Activated B cell treated with CpG ODN at 0.5 μM for 24 hours (primary cell): ENCODE measurements at regions not wholly inside any gene's neighbourhood (a gene's known extent, or its start where the extent isn't known, plus 50 kb on each side); places are given as distances from the start of the nearest gene placed in this dataset.

Experiments
- ATAC-seq: fragments of 200-7000 bp; cut with Tn5 transposase; one replicate; pipeline ENCODE4 v1.10.0; 2021; ENCODE audit warnings: low read depth, mild to moderate bottlenecking, moderate library complexity
- CTCF ChIA-PET: fragments of 350-600 bp; sonication (Branson Sonifier 250); formaldehyde crosslinking; loops from one replicate; lab custom pipeline; 2021; ENCODE audit warnings: antibody characterized with exemption; lab: Charles Lee
- POLR2A ChIA-PET: fragments of 350-600 bp; sonication (Branson Sonifier 250); formaldehyde crosslinking; loops from one replicate; lab custom pipeline; 2021; ENCODE audit warnings: antibody characterized with exemption; lab: Charles Lee
- DNase-seq: peaks from one replicate; pipeline ENCODE4 v3.0.0; 2022
- H3K27ac Mint-ChIP-seq: one replicate; pipeline ENCODE4 v1.8.0; 2020; ENCODE audit warnings: mixed read lengths
- H3K27me3 Mint-ChIP-seq: one replicate; pipeline ENCODE4 v1.8.0; 2021; ENCODE audit warnings: mixed read lengths
- H3K36me3 Mint-ChIP-seq: one replicate; pipeline ENCODE4 v1.8.0; 2021; ENCODE audit warnings: low read depth, mixed read lengths
- H3K4me1 Mint-ChIP-seq: one replicate; pipeline ENCODE4 v1.8.0; 2021; ENCODE audit warnings: mixed read lengths
- H3K4me3 Mint-ChIP-seq: one replicate; pipeline ENCODE4 v1.8.0; 2020; ENCODE audit warnings: mild to moderate bottlenecking, mixed read lengths
- H3K9me3 Mint-ChIP-seq: one replicate; pipeline ENCODE4 v1.8.0; 2020; ENCODE audit warnings: mixed read lengths
- CTCF ChIP-seq: fragments of 200-600 bp; IDR thresholded peaks from one replicate; pipeline ENCODE4 v1.8.0; 2022; ENCODE audit warnings: antibody characterized with exemption, mild to moderate bottlenecking
- intact Hi-C: fragments of 100-400 bp; cut with micrococcal nuclease; formaldehyde crosslinking; loops from one replicate; pipeline ENCODE4 v1.15.1; 2024

GRCh38 chr16:85174871-85175723, 62.8 kb upstream of the CIBAR2 start:
- Mint-ChIP-seq H3K27me3 (peaks cover 61% of the 10 kb centered on the region), H3K4me3 (no peak overlapping the region), H3K9me3 (no peaks in the 10 kb centered on the region), H3K4me1 (peaks cover 1% of the 10 kb centered on the region), H3K36me3 (no peaks in the 10 kb centered on the region), H3K27ac (no peak overlapping the region)
- DNase-seq (no peak), ATAC-seq (no peak)
- POLR2A ChIA-PET = no interaction called here
- CTCF ChIA-PET = no interaction called here
- TF ChIP-seq CTCF = no peak
- intact Hi-C loops = no loop called here

- Mint-ChIP-seq H3K4me3 (no peak overlapping the region), H3K9me3 (no peaks in the 10 kb centered on the region), H3K36me3 (no peaks in the 10 kb centered on the region), H3K27ac (no peak overlapping the region), H3K27me3 (peaks cover 61% of the 10 kb centered on the region), H3K4me1 (peaks cover 1% of the 10 kb centered on the region)
- ATAC-seq = no peak
- intact Hi-C loops = no loop called here
- CTCF ChIA-PET = no interaction called here
- POLR2A ChIA-PET = interaction anchor here (0.6 kb wide), 1 partner anchor 38 kb away, joined by 3 read pairs; no protein-coding TSS in a partner anchor
- DNase-seq = no peak
- no peak for TF ChIP-seq CTCF
Observed at GRCh38 chr16:85175724-85176233, 63.5 kb upstream of the CIBAR2 start.

GRCh38 chr16:85176541-85177447, 64.5 kb upstream of the CIBAR2 start:
- DNase-seq (no peak), ATAC-seq (no peak)
- TF ChIP-seq CTCF = no peak
- Mint-ChIP-seq H3K36me3 (no peaks in the 10 kb centered on the region), H3K9me3 (no peaks in the 10 kb centered on the region), H3K27ac (no peak overlapping the region), H3K4me1 (peaks cover under 1% of the 10 kb centered on the region), H3K27me3 (peaks cover 54% of the 10 kb centered on the region), H3K4me3 (no peak overlapping the region)
- ChIA-PET POLR2A (no interaction called here), CTCF (no interaction called here)
- intact Hi-C loops = no loop called here

- H3K4me3 Mint-ChIP-seq = no peak overlapping the region
- POLR2A ChIA-PET = no interaction called here
- no peak for ATAC-seq
Observed at GRCh38 chr16:85177448-85177846, 65.2 kb upstream of the CIBAR2 start.

More at GRCh38 chr16:85177448-85177846, 65.2 kb upstream of the CIBAR2 start:
- DNase-seq = no peak
- no peaks in the 10 kb centered on the region for H3K36me3 Mint-ChIP-seq
- intact Hi-C loops = no loop called here
- CTCF ChIA-PET = no interaction called here
- H3K9me3 Mint-ChIP-seq = no peaks in the 10 kb centered on the region
- no peak for TF ChIP-seq CTCF
- no peaks in the 10 kb centered on the region for H3K4me1 Mint-ChIP-seq
- peaks cover 47% of the 10 kb centered on the region for H3K27me3 Mint-ChIP-seq
- H3K27ac Mint-ChIP-seq = no peak overlapping the region
